ENCODE measurements at regions not wholly inside any gene's neighbourhood (a gene's known extent, or its start where the extent isn't known, plus 50 kb on each side); places are given as distances from the start of the nearest gene placed in this dataset.
"Not testable (repeated sequence)": the region's sequence is repeated elsewhere in the genome, so short reads cannot be mapped to it uniquely, and the experiment has no call there.

DNA sequence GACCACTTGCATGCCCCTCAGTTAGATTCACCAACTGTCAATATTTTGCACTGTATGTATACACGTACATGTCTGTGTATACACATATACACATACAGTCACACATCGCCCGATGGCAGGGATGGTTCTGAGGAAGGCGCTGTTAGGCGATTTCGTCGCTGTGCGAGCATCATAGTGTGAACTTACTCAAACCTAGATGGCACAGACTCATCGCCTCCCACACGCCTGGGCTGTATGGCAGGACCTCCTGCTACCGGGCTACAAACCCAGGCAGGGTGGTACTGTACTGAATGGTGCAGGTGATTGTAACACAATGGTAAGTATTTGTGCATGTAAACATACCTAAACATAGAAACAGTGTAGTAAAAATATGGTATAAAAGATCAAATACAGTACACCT, 57.2 kb upstream of the LRPAP1 start:
- DNase-seq (ENCODE audit: low spot score): not testable (repeated sequence)

- not testable (repeated sequence) for DNase-seq (ENCODE audit: low spot score)
These were observed 56.4 kb upstream of the LRPAP1 start for GRCh38 chr4:3588517-3589194.

DNA sequence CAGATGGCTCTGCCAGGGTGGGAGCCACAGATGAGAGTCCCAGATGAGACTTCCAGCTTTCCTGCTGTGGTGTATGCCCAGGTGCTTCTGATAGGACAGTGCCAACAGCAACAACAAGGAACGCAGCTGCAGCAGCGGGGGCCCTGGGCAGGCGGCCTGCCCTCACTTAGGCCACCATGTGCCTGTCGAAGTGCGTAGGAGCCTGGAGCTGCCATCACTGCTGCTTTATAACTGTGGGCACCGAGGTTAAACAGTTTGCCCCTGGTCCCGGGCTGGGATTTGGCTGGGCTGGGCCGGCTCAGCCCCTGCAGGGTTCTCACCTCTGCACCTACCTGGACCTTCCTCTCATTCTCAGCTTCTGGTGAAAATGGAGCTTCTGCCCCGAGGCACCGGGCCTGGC, 54.4 kb upstream of the LRPAP1 start:
- DNase-seq (ENCODE audit: low spot score): not testable (repeated sequence)

- not testable (repeated sequence) for DNase-seq (ENCODE audit: low spot score)
These were observed 53.3 kb upstream of the LRPAP1 start for GRCh38 chr4:3585567-3585966.

GRCh38 chr4:3582091-3582475, 49.9 kb upstream of the LRPAP1 start:
- no peak for DNase-seq (ENCODE audit: low spot score)

Data from pons (tissue), 1 donor.